HG03378 (cell line): ENCODE measurements at regions not wholly inside any gene's neighbourhood (a gene's known extent, or its start where the extent isn't known, plus 50 kb on each side); places are given as distances from the start of the nearest gene placed in this dataset.
A peak's percentile ranks its signal among the peaks of the same experiment; 100 is the strongest.
"Not testable (repeated sequence)": the region's sequence is repeated elsewhere in the genome, so short reads cannot be mapped to it uniquely, and the experiment has no call there.

Experiments
- ATAC-seq: cut with Tn5 transposase; IDR thresholded peaks from one replicate; pipeline ENCODE4 v1.9.1; 2021; ENCODE audit warnings: mild to moderate bottlenecking, moderate library complexity; ENCODE audit not compliant: unreplicated experiment

- not testable (repeated sequence) for ATAC-seq
These were observed 232.2 kb upstream of the PRDM1 start for GRCh38 chr6:105853979-105854378.

DNA sequence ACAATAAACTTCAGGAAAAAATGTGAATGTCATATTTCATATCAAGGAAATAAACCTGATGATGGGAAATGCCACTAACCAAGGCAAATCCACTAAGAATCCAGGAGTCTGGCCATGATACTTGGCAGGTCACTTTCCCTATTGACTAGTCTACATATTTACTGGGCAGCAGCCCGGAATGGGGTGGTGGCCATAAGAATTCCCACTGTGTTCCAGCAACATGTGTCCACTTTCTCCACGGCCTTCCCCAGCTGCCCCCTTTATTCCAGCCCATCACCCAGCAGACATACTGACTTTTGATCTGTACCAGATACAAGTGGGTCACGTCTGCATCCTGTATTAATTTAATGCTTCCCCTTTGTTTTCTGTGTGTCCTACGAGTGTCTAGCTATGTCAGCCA lies 234.5 kb upstream of the PRDM1 start:
- ATAC-seq: no peak

- ATAC-seq: no peak
These were observed 235.0 kb upstream of the PRDM1 start for GRCh38 chr6:105851113-105851580.

GRCh38 chr6:105850261-105851112 lies 235.6 kb upstream of the PRDM1 start:
- no peak for ATAC-seq

DNA sequence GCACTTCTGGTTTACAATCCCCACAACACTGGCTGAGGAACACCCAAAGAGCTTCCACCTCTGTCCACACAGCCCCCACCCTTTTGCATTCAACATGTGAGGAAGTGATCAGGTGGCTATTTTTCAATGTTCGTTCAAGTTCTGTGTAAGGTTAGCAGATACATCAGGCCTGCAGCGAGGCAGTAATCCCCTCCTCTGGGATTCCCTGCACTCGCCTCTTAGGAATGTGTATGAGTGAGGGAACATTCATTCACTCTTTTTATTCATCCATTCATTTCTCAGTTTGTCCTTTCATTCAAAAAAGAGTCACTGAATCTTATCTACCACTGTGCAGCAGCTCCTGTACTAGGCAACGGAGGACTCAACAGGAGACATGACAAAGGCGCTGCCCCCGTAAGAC lies 236.4 kb upstream of the PRDM1 start:
- no peak for ATAC-seq

GRCh38 chr6:105847433-105847832 lies 238.7 kb upstream of the PRDM1 start:
- ATAC-seq: no peak

DNA sequence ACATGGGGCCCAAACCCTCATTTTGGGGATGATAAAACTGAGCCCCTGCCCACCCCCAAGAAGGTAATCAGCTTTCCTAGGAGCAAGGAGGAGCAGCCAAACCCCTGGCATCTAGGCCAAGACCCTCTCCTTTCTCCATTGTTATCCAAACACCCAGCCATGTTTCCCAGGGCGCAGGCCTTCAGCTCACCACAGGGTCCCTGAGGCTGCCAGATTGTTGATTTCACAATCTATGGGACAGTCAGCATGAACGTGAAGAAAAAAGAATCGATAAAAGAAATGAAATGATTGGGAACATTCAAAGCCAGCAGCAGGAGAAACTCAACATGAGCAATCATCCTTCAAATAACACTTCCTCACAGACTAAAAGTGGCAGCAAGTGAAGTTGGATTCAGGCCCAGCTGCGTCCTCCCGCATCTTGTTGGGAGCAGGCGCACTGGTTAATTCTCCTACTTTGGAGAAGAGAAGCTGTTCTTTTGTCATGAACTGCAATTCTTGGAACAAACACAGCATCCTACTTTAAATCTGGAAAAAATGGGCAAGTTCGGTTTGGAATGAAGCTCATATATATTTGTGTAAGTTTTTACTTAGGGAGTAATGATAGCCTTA lies 241.8 kb upstream of the PRDM1 start:
- no peak for ATAC-seq

GRCh38 chr6:105839266-105839665 lies 246.9 kb upstream of the PRDM1 start:
- no peak for ATAC-seq

DNA sequence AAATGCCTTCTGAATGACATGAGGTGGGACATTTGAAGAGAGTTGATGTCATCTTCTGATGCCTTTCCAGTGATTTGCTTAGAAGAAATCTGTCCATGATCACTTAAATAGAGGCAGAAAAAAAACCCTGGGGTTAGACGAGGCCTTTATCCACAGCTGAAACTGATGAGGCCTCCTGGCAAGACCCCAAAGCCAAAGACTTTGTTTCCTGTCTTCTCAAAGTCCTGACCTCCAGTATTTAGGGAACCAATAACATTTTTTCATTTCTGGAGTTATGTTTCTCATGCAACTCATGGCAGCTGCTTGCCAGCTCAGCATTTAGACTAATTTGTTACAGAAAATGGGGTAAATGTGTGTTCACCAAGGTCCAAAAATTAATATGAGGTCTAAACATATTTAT lies 248.0 kb upstream of the PRDM1 start:
- ATAC-seq: no peak

GRCh38 chr6:105836889-105837288 lies 249.2 kb upstream of the PRDM1 start:
- no peak for ATAC-seq

- ATAC-seq: no peak
These were observed 249.8 kb upstream of the PRDM1 start for GRCh38 chr6:105836379-105836778.

GRCh38 chr6:105835373-105835772 lies 250.8 kb upstream of the PRDM1 start:
- ATAC-seq: no peak

GRCh38 chr6:105833959-105834947 lies 251.9 kb upstream of the PRDM1 start:
- ATAC-seq: no peak

- no peak for ATAC-seq
These were observed 253.8 kb upstream of the PRDM1 start for GRCh38 chr6:105832313-105832761.

GRCh38 chr6:105831311-105832097 lies 254.6 kb upstream of the PRDM1 start:
- ATAC-seq: no peak

GRCh38 chr6:105825210-105825609 lies 260.9 kb upstream of the PRDM1 start:
- ATAC-seq: no peak

DNA sequence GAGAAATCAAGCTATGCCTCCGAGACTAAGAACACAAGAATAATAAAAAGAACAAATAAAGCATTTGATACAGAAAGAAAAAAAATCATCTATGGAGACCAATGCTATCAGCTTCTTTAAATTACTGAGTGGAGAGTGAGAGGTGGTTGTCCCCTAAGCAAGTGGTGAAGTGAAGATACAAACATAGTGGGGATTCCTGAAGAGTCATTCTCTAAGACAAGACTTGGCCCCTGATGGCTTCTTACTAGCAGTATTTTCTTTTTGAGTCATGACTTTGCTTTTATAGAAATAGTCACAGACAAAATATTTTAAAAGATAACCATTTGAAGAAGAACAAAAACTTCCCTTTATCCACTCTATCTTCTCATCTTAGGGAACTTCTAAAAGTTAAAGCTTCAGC lies 261.4 kb upstream of the PRDM1 start:
- ATAC-seq: peak; percentile 88

- no peak for ATAC-seq
These were observed 264.4 kb upstream of the PRDM1 start for GRCh38 chr6:105821777-105822176.

DNA sequence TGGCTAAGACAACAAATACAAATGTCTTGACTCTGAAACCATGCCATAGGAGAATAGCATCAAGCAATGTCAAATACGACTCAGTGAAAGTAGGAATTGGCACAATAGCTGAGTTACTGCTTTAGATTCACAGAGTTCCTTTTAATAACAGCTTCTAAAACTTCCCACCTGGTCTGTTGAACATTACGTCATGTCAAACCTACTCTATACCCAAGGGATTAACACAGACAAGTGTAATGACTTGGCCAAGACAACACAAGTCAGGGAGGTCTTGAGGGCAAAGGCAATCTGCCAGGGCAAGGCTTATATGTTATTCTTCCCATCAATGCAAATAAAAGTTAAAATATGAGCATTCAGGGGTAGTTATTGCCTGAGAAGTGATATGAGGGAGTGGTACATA lies 265.1 kb upstream of the PRDM1 start:
- no peak for ATAC-seq

GRCh38 chr6:105819745-105820144 lies 266.4 kb upstream of the PRDM1 start:
- ATAC-seq: no peak
